MM.1S (cell line): ENCODE measurements at regions not wholly inside any gene's neighbourhood (a gene's known extent, or its start where the extent isn't known, plus 50 kb on each side); places are given as distances from the start of the nearest gene placed in this dataset.

Experiments
- DNase-seq: peaks from one replicate; pipeline ENCODE4 v3.0.0-alpha.2; 2015
- H2AFZ ChIP-seq: fragments of 300-600 bp; sonication (generic); 2 replicates; pipeline ENCODE4 v1.6.0; 2016; ENCODE audit warnings: antibody characterized with exemption, low read length
- H3F3A ChIP-seq: fragments of 300-600 bp; sonication (generic); 2 replicates; pipeline ENCODE4 v1.6.1; 2016; ENCODE audit warnings: mild to moderate bottlenecking, antibody characterized with exemption, low read length, moderate library complexity, mixed read lengths; ENCODE audit not compliant: insufficient read depth
- H3K27ac ChIP-seq: fragments of 300-600 bp; sonication (generic); 2 replicates; pipeline ENCODE4 v1.5.1; 2016; ENCODE audit warnings: mild to moderate bottlenecking, low read length
- H3K27me3 ChIP-seq: fragments of 300-600 bp; sonication (generic); replicated peaks from 2 replicates; pipeline ENCODE4 v1.6.0; 2016; ENCODE audit warnings: low read length; ENCODE audit not compliant: insufficient read depth
- H3K36me3 ChIP-seq: fragments of 300-600 bp; sonication (generic); replicated peaks from 2 replicates; pipeline ENCODE4 v1.6.1; 2016; ENCODE audit warnings: mild to moderate bottlenecking, low read length, mixed read lengths; ENCODE audit not compliant: insufficient read depth
- H3K4me1 ChIP-seq: fragments of 300-600 bp; sonication (generic); 2 replicates; pipeline ENCODE4 v1.6.1; 2016; ENCODE audit warnings: low read length, mixed read lengths
- H3K4me2 ChIP-seq: fragments of 300-600 bp; sonication (generic); 2 replicates; pipeline ENCODE4 v1.6.0; 2016; ENCODE audit warnings: low read depth, low read length
- H3K4me3 ChIP-seq: fragments of 300-600 bp; sonication (generic); 2 replicates; pipeline ENCODE4 v1.5.1; 2016; ENCODE audit warnings: low read length, mixed read lengths
- H3K79me2 ChIP-seq: fragments of 300-600 bp; sonication (generic); 2 replicates; pipeline ENCODE4 v1.6.1; 2016; ENCODE audit warnings: mixed run types, low read length, mixed read lengths
- H3K9ac ChIP-seq: fragments of 300-600 bp; sonication (generic); 2 replicates; pipeline ENCODE4 v1.6.1; 2016; ENCODE audit warnings: low read length, mixed read lengths
- H3K9me2 ChIP-seq: fragments of 300-600 bp; sonication (generic); replicated peaks from 2 replicates; pipeline ENCODE4 v1.6.1; 2016; ENCODE audit warnings: mild to moderate bottlenecking, low read length, mixed read lengths; ENCODE audit not compliant: insufficient read depth
- H3K9me3 ChIP-seq: fragments of 300-600 bp; sonication (generic); replicated peaks from 2 replicates; pipeline ENCODE4 v1.6.1; 2016; ENCODE audit warnings: mild to moderate bottlenecking, low read length, mixed read lengths; ENCODE audit not compliant: insufficient read depth
- H4K20me1 ChIP-seq: fragments of 300-600 bp; sonication (generic); 2 replicates; pipeline ENCODE4 v1.6.1; 2016; ENCODE audit warnings: mild to moderate bottlenecking, low read length, moderate library complexity, mixed read lengths; ENCODE audit not compliant: insufficient read depth
- CTCF ChIP-seq: fragments of 300-600 bp; sonication (generic); IDR thresholded peaks from 2 replicates; pipeline ENCODE4 v1.5.1; 2016; ENCODE audit warnings: antibody characterized with exemption, low read length, mixed read lengths
- EZH2 ChIP-seq: fragments of 300-600 bp; sonication (generic); optimal IDR thresholded peaks from 2 replicates; pipeline ENCODE3; 2017; ENCODE audit warnings: low read depth, mild to moderate bottlenecking, antibody characterized with exemption, low read length, mixed read lengths
- EZH2phosphoT487 ChIP-seq: fragments of 300-600 bp; sonication (generic); IDR thresholded peaks from 2 replicates; pipeline ENCODE4 v1.6.1; 2018; ENCODE audit warnings: antibody characterized with exemption, low read length

- TF ChIP-seq EZH2 (no peak), CTCF (no peak), EZH2phosphoT487 (no peak)
- no peaks in the 10 kb centered on the region for H3K36me3 ChIP-seq
- H3K27me3 ChIP-seq: peaks cover 6% of the 10 kb centered on the region
- H3K27ac ChIP-seq: no peak overlapping the region
- H3F3A ChIP-seq: no peaks in the 10 kb centered on the region
- H3K4me2 ChIP-seq: no peak overlapping the region
- no peaks in the 10 kb centered on the region for H3K9me2 ChIP-seq
- no peaks in the 10 kb centered on the region for H3K4me1 ChIP-seq
- no peak overlapping the region for H3K4me3 ChIP-seq
- no peak overlapping the region for H3K9ac ChIP-seq
- no peak for DNase-seq
- no peaks in the 10 kb centered on the region for H3K79me2 ChIP-seq
- no peaks in the 10 kb centered on the region for H3K9me3 ChIP-seq
- H2AFZ ChIP-seq: no peak overlapping the region
- no peaks in the 10 kb centered on the region for H4K20me1 ChIP-seq
Measured at GRCh38 chr19:29054886-29055675, 157.9 kb downstream of the UQCRFS1 start.

GRCh38 chr19:29048873-29049272 lies 164.1 kb downstream of the UQCRFS1 start:
- Histone ChIP-seq H3K36me3 (no peaks in the 10 kb centered on the region), H4K20me1 (no peaks in the 10 kb centered on the region), H2AFZ (no peak overlapping the region), H3K79me2 (no peaks in the 10 kb centered on the region), H3K27me3 (peaks cover 5% of the 10 kb centered on the region), H3K4me1 (no peaks in the 10 kb centered on the region), H3K9ac (no peak overlapping the region), H3F3A (no peaks in the 10 kb centered on the region), H3K4me3 (no peak overlapping the region), H3K9me3 (no peaks in the 10 kb centered on the region), H3K9me2 (no peaks in the 10 kb centered on the region), H3K27ac (no peak overlapping the region), H3K4me2 (no peak overlapping the region)
- DNase-seq: no peak
- TF ChIP-seq CTCF (no peak), EZH2phosphoT487 (no peak), EZH2 (no peak)

GRCh38 chr19:29045679-29046254 lies 167.2 kb downstream of the UQCRFS1 start:
- Histone ChIP-seq H3K4me2 (no peak overlapping the region), H3K9ac (no peak overlapping the region), H3K27me3 (peaks cover 16% of the 10 kb centered on the region; the same call in 1 of the 2 replicates), H3K4me1 (no peaks in the 10 kb centered on the region), H3K4me3 (no peak overlapping the region), H3F3A (no peaks in the 10 kb centered on the region), H3K9me3 (no peaks in the 10 kb centered on the region), H3K27ac (no peak overlapping the region), H4K20me1 (no peaks in the 10 kb centered on the region), H2AFZ (no peak overlapping the region), H3K79me2 (no peaks in the 10 kb centered on the region), H3K9me2 (no peaks in the 10 kb centered on the region), H3K36me3 (no peaks in the 10 kb centered on the region)
- DNase-seq: no peak
- no peak for TF ChIP-seq EZH2phosphoT487
- no peak for TF ChIP-seq EZH2
- no peak for TF ChIP-seq CTCF
